Transverse colon (tissue), 4 donors: ENCODE measurements at regions not wholly inside any gene's neighbourhood (a gene's known extent, or its start where the extent isn't known, plus 50 kb on each side); places are given as distances from the start of the nearest gene placed in this dataset.

Source experiments
- DNase-seq: peaks from one replicate; pipeline ENCODE4 v3.0.0-alpha.2; 2019
- H3K27ac ChIP-seq, 4 donors: fragments of 200-600 bp; sonication (generic); 2 replicates each; pipeline ENCODE4 v1.5.1; 2016 to 2018; ENCODE audit warnings: inconsistent platforms in 4 of 4
- H3K27me3 ChIP-seq: fragments of 200-600 bp; sonication (generic); 2 replicates; pipeline ENCODE4 v1.5.1; 2017; ENCODE audit warnings: inconsistent platforms
- H3K36me3 ChIP-seq, 4 donors: fragments of 200-600 bp; sonication (generic); 2 replicates each; pipeline ENCODE4 v1.5.1; 2017 to 2019; ENCODE audit warnings: inconsistent platforms in 4 of 4
- H3K4me1 ChIP-seq, 4 donors: fragments of 200-600 bp; sonication (generic); 2 replicates each; pipeline ENCODE4 v1.5.1; 2017 to 2020; ENCODE audit warnings: inconsistent platforms in 4 of 4
- H3K4me3 ChIP-seq, 4 donors: fragments of 200-600 bp; sonication (generic); 1 replicate in 1 of 4; 2 replicates in 3 of 4; pipeline versions ENCODE4 v1.5.1 to v1.6.1; 2017 to 2019; ENCODE audit warnings: inconsistent platforms in 4 of 4
- H3K9me3 ChIP-seq, 2 donors: fragments of 200-600 bp; sonication (generic); 2 replicates each; pipeline ENCODE4 v1.5.1; 2017 to 2019; ENCODE audit warnings: inconsistent platforms in 2 of 2
- CTCF ChIP-seq, 5 experiments: fragments of 200-600 bp in 3 of 5; fragments of 450-650 bp in 2 of 5; sonication (generic) in 3 of 5; IDR thresholded peaks; 1 replicate in 2 of 5; 2 replicates in 3 of 5; pipeline ENCODE4 v1.5.1; 2016 to 2017; ENCODE audit warnings: antibody characterized with exemption in 5 of 5, inconsistent platforms in 3 of 5, mild to moderate bottlenecking in 2 of 5, moderate library complexity in 1 of 5
- EP300 ChIP-seq: sonication (generic); formaldehyde crosslinking; IDR thresholded peaks from one replicate; pipeline ENCODE4 v1.6.1; 2017; ENCODE audit warnings: antibody characterized with exemption, low read depth
- POLR2A ChIP-seq: fragments of 450-650 bp; IDR thresholded peaks from one replicate; pipeline ENCODE4 v1.6.1; 2016; ENCODE audit warnings: antibody characterized with exemption, mild to moderate bottlenecking, moderate library complexity
- POLR2AphosphoS5 ChIP-seq, 3 donors: sonication (generic); formaldehyde crosslinking; IDR thresholded peaks; one replicate each; pipeline ENCODE4 v1.6.1; 2016; ENCODE audit warnings: antibody characterized with exemption in 3 of 3
- WGBS, 2 donors: methylation state at CpG; one replicate each; pipeline ENCODE4 v1.1.5; 2018; ENCODE audit warnings: low coverage in 1 of 2; 5-methylcytosine and 5-hydroxymethylcytosine counted together
- in situ Hi-C, 4 donors: fragments of 200-750 bp; cut with MboI; loops; one replicate each; pipeline versions ENCODE4 v1.15.0 to v1.15.1; 2017; ENCODE audit warnings: low sequenced_read_pairs in 3 of 4, low pct_ligation_motif_present in 1 of 4, low pct_unique_long_range_greater_than_20kb in 1 of 4
- intact Hi-C: fragments of 100-400 bp; cut with DNase I; formaldehyde crosslinking; loops from one replicate; pipeline ENCODE4 v1.15.1; 2023; ENCODE audit warnings: low total_unique reads

- in situ Hi-C loops = no loop called here
- intact Hi-C loops = no loop called here
- H3K4me1 ChIP-seq = peaks cover 0 to 21% (median 4%) of the 10 kb centered on the region in 4 donors
- H3K27ac ChIP-seq = no peak overlapping the region
- WGBS, 2 donors = 58 to 61% methylated on average over 1 of the region's 1 CpG
- H3K9me3 ChIP-seq = no peaks in the 10 kb centered on the region
- TF ChIP-seq CTCF (IDR thresholded peaks at IDR 0.05) = no peak
- no peaks in the 10 kb centered on the region for H3K36me3 ChIP-seq
- DNase-seq = no peak
- no peak overlapping the region for H3K4me3 ChIP-seq
- H3K27me3 ChIP-seq = no peaks in the 10 kb centered on the region
Measured at GRCh38 chr5:142421621-142422397, 97.0 kb upstream of the SPRY4 start.

- DNase-seq = peak; percentile 42
- intact Hi-C loops = no loop called here
- H3K4me3 ChIP-seq = no peak overlapping the region
- 47 to 51% methylated on average over 5 of the region's 5 CpGs for WGBS, 2 donors
- H3K9me3 ChIP-seq = no peaks in the 10 kb centered on the region
- no peak for TF ChIP-seq POLR2AphosphoS5 (IDR thresholded peaks at IDR 0.05)
- no peak for TF ChIP-seq POLR2A
- TF ChIP-seq EP300 = no peak
- no peak for TF ChIP-seq CTCF (IDR thresholded peaks at IDR 0.05)
- peaks cover 0 to 17% (median 4%) of the 10 kb centered on the region in 4 donors for H3K4me1 ChIP-seq
- H3K27me3 ChIP-seq = no peaks in the 10 kb centered on the region
- H3K27ac ChIP-seq = no peak overlapping the region
- in situ Hi-C loops = no loop called here
- H3K36me3 ChIP-seq = no peaks in the 10 kb centered on the region
Measured at GRCh38 chr5:142421228-142421617, 96.4 kb upstream of the SPRY4 start.

DNA sequence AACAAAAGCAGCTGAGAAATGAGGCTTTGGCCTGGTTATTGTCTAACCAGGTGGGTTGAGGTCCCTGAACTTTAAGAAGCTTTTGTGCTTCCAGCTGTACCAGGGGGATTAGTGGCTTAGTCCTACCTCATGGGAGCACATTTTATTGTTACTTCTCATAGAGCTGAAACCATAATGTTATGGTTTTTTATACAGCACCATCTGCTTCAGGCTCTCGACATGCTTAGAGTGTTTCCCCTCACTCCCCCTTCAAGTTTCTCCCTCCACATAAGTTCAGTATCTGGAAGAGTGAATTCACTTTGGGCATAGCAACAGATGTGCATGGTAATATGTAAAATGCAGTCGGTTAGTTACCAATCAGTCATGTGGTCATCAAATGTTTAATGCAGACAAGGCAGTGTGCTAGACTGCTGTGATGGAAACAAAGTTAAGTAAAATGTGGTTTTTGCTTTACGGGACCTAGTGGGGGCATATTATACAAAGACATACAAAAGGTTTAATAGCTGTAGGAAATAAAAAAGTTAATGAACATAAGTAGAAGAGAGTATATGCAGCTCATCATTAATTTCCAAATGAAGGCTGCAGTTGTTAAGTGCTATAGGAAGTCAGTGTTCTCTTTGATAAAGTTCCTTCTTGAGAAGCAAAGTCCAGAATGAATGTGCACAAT is 95.9 kb upstream of the SPRY4 start:
- intact Hi-C loops = no loop called here
- DNase-seq = no peak
- no peak overlapping the region for H3K27ac ChIP-seq
- H3K9me3 ChIP-seq = no peaks in the 10 kb centered on the region
- no peaks in the 10 kb centered on the region for H3K27me3 ChIP-seq
- in situ Hi-C loops = no loop called here
- no peak for TF ChIP-seq CTCF (IDR thresholded peaks at IDR 0.05)
- no peak for TF ChIP-seq EP300
- no peaks in the 10 kb centered on the region for H3K36me3 ChIP-seq
- H3K4me3 ChIP-seq = no peak overlapping the region
- H3K4me1 ChIP-seq = peaks cover 0 to 17% (median 4%) of the 10 kb centered on the region in 4 donors
- 52 to 55% methylated on average over 3 of the region's 3 CpGs for WGBS, 2 donors

DNA sequence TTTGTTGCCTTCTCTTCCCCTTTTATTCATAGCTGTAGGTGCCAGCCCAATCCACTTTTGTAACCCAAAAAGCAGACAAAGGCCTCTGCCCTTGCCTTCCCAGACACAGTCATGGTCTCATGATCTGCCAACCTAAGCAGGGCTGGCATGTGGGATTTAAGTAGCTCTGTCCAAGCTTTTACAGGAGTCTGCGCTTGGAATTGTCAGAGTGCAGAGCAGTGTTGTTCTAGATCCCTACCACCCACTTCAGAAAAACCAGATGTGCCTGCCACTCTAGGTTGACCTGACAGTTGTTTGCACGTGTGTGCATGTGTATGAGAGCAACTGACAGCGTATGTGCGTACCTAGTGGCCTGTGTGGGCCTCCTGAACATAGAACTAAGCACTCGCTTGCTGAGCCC is 87.8 kb upstream of the SPRY4 start:
- Histone ChIP-seq H3K4me3 (no peak overlapping the region), H3K27me3 (no peaks in the 10 kb centered on the region), H3K9me3 (no peaks in the 10 kb centered on the region), H3K4me1 (no peaks in the 10 kb centered on the region), H3K36me3 (no peaks in the 10 kb centered on the region), H3K27ac (no peak overlapping the region)
- intact Hi-C loops = no loop called here
- 90 to 97% methylated on average over 2 to 5 of the region's 5 CpGs for WGBS, 2 donors
- DNase-seq = no peak
- TF ChIP-seq EP300 = no peak
- TF ChIP-seq POLR2AphosphoS5 (IDR thresholded peaks at IDR 0.05) = no peak
- no peak for TF ChIP-seq POLR2A
- TF ChIP-seq CTCF (IDR thresholded peaks at IDR 0.05) = no peak
- in situ Hi-C loops = no loop called here
